Liver (tissue), 8 donors: ENCODE measurements at regions not wholly inside any gene's neighbourhood (a gene's known extent, or its start where the extent isn't known, plus 50 kb on each side); places are given as distances from the start of the nearest gene placed in this dataset.

Experiments
- DNase-seq: peaks from one replicate; pipeline ENCODE4 v3.0.0-alpha.2; 2017; ENCODE audit warnings: low spot score
- H3K27ac ChIP-seq, 2 donors: one replicate each; pipeline ENCODE4 v1.7.0; 2013; ENCODE audit warnings: inconsistent platforms in 2 of 2, low read length in 2 of 2, control low read depth in 1 of 2, low read depth in 1 of 2, mild to moderate bottlenecking in 1 of 2
- H3K27me3 ChIP-seq, 4 donors: one replicate each; pipeline versions ENCODE4 v1.6.1 to v1.7.0; 2013; ENCODE audit warnings: low read length in 3 of 4, inconsistent platforms in 1 of 4, mild to moderate bottlenecking in 1 of 4, moderate library complexity in 1 of 4; ENCODE audit not compliant: control insufficient read depth in 4 of 4, insufficient read depth in 4 of 4
- H3K36me3 ChIP-seq, 4 donors: one replicate each; pipeline versions ENCODE4 v1.6.1 to v1.7.0; 2013; ENCODE audit warnings: low read length in 3 of 4, mild to moderate bottlenecking in 3 of 4, low read depth in 1 of 4, moderate library complexity in 1 of 4; ENCODE audit not compliant: control insufficient read depth in 4 of 4, insufficient read depth in 3 of 4
- H3K4me1 ChIP-seq, 4 donors: one replicate each; pipeline versions ENCODE4 v1.6.1 to v1.7.0; 2013; ENCODE audit warnings: low read length in 3 of 4, mild to moderate bottlenecking in 3 of 4, moderate library complexity in 1 of 4; ENCODE audit not compliant: control insufficient read depth in 4 of 4, insufficient read depth in 4 of 4
- H3K4me3 ChIP-seq, 3 donors: one replicate each; pipeline versions ENCODE4 v1.6.1 to v1.7.0; 2013; ENCODE audit warnings: low read length in 3 of 3, control low read depth in 1 of 3, low read depth in 1 of 3, mild to moderate bottlenecking in 1 of 3
- H3K9ac ChIP-seq, 2 donors: one replicate each; pipeline ENCODE4 v1.7.0; 2013; ENCODE audit warnings: low read length in 2 of 2, mild to moderate bottlenecking in 2 of 2, moderate library complexity in 2 of 2, control low read depth in 1 of 2, low read depth in 1 of 2
- H3K9me3 ChIP-seq, 4 donors: one replicate each; pipeline versions ENCODE4 v1.6.1 to v1.7.0; 2013; ENCODE audit warnings: low read length in 3 of 4; ENCODE audit not compliant: control insufficient read depth in 4 of 4
- ATF3 ChIP-seq: IDR thresholded peaks from 2 replicates; pipeline ENCODE4 v1.6.1; 2016; ENCODE audit warnings: antibody characterized with exemption
- CTCF ChIP-seq: fragments of 150-350 bp; IDR thresholded peaks from 2 replicates; pipeline ENCODE4 v1.5.1; 2017; ENCODE audit warnings: improper control_type of control experiment, low read depth, low read length; ENCODE audit not compliant: missing input control
- EGR1 ChIP-seq, 2 donors: IDR thresholded peaks; 2 replicates each; pipeline ENCODE4 v1.6.1; 2016 to 2018; ENCODE audit warnings: antibody characterized with exemption in 2 of 2, low read depth in 2 of 2
- FOXA1 ChIP-seq: IDR thresholded peaks from 2 replicates; pipeline ENCODE4 v1.6.1; 2016; ENCODE audit warnings: antibody characterized with exemption
- FOXA2 ChIP-seq: IDR thresholded peaks from 2 replicates; pipeline ENCODE4 v1.6.1; 2016; ENCODE audit warnings: antibody characterized with exemption
- GABPA ChIP-seq, 2 donors: IDR thresholded peaks in 1 of 2; conservative IDR thresholded peaks in 1 of 2; 2 replicates each; pipeline ENCODE4 v1.6.1; 2016; ENCODE audit warnings: antibody characterized with exemption in 2 of 2, mild to moderate bottlenecking in 1 of 2, moderate library complexity in 1 of 2
- HNF4A ChIP-seq, 2 donors: conservative IDR thresholded peaks; 2 replicates each; pipeline ENCODE4 v1.6.1; 2016; ENCODE audit warnings: antibody characterized with exemption in 2 of 2, mild to moderate bottlenecking in 2 of 2
- HNF4G ChIP-seq: IDR thresholded peaks from 2 replicates; pipeline ENCODE4 v1.6.1; 2016; ENCODE audit warnings: antibody characterized with exemption
- JUND ChIP-seq, 2 donors: IDR thresholded peaks; 2 replicates each; pipeline ENCODE4 v1.6.1; 2016; ENCODE audit warnings: antibody characterized with exemption in 2 of 2
- MAX ChIP-seq: IDR thresholded peaks from 2 replicates; pipeline ENCODE4 v1.6.1; 2016; ENCODE audit warnings: antibody characterized with exemption
- NR2F2 ChIP-seq: IDR thresholded peaks from 2 replicates; pipeline ENCODE4 v1.6.1; 2016; ENCODE audit warnings: antibody characterized with exemption
- RAD21 ChIP-seq, 2 donors: IDR thresholded peaks; 2 replicates each; pipeline ENCODE4 v1.6.1; 2016; ENCODE audit warnings: antibody characterized with exemption in 2 of 2, mild to moderate bottlenecking in 2 of 2
- REST ChIP-seq: IDR thresholded peaks from 2 replicates; pipeline ENCODE4 v1.6.1; 2016; ENCODE audit warnings: antibody characterized with exemption, mild to moderate bottlenecking
- RXRA ChIP-seq, 2 donors: IDR thresholded peaks; 2 replicates each; pipeline ENCODE4 v1.6.1; 2017 to 2018; ENCODE audit warnings: antibody characterized with exemption in 2 of 2, mild to moderate bottlenecking in 1 of 2
- SP1 ChIP-seq: IDR thresholded peaks from 2 replicates; pipeline ENCODE4 v1.6.1; 2018; ENCODE audit warnings: antibody characterized with exemption, mild to moderate bottlenecking
- TAF1 ChIP-seq: conservative IDR thresholded peaks from 2 replicates; pipeline ENCODE4 v1.6.1; 2016; ENCODE audit warnings: antibody characterized with exemption, mild to moderate bottlenecking
- YY1 ChIP-seq: IDR thresholded peaks from 2 replicates; pipeline ENCODE4 v1.6.1; 2016; ENCODE audit warnings: antibody characterized with exemption, mild to moderate bottlenecking
- ZBTB33 ChIP-seq: IDR thresholded peaks from 2 replicates; pipeline ENCODE4 v1.6.1; 2016; ENCODE audit warnings: antibody characterized with exemption
- WGBS: extraction: QIAGEN DNeasy Blood & Tissue Kit; methylation state at CpG from one replicate; pipeline ENCODE4 v1.1.7; 2013; 5-methylcytosine and 5-hydroxymethylcytosine counted together
- donor health status: healthy.
- donor health status: healthy.
- donor health status: healthy.
- donor health status: healthy.
- donor health status: healthy.

GRCh38 chr2:157168501-157168900, 89.0 kb upstream of the GALNT5 start:
- Histone ChIP-seq H3K27me3 (no peaks in the 10 kb centered on the region), H3K4me3 (no peak overlapping the region), H3K9ac (no peak overlapping the region), H3K4me1 (no peaks in the 10 kb centered on the region), H3K9me3 (peaks cover 0 to 8% (median 4%) of the 10 kb centered on the region in 4 donors), H3K36me3 (no peaks in the 10 kb centered on the region), H3K27ac (no peak overlapping the region)
- TF ChIP-seq NR2F2 (no peak), REST (no peak), GABPA (IDR thresholded peaks at IDR 0.05 in 1 of 2, conservative IDR thresholded peaks at IDR 0.05 in 1 of 2) (no peak), FOXA2 (no peak), ZBTB33 (no peak)
- WGBS: 78% methylated on average over 3 of the region's 3 CpGs
- no peak for DNase-seq

- 89% methylated on average over 3 of the region's 3 CpGs for WGBS
- no peaks in the 10 kb centered on the region for H3K36me3 ChIP-seq
- no peak overlapping the region for H3K4me3 ChIP-seq
- no peak overlapping the region for H3K27ac ChIP-seq
- H3K4me1 ChIP-seq: no peaks in the 10 kb centered on the region
- no peaks in the 10 kb centered on the region for H3K27me3 ChIP-seq
- peaks cover 0 to 4% (median 2%) of the 10 kb centered on the region in 4 donors for H3K9me3 ChIP-seq
- TF ChIP-seq FOXA2 (no peak), SP1 (no peak), HNF4A (conservative IDR thresholded peaks at IDR 0.05) (no peak), HNF4G (no peak), NR2F2 (no peak), REST (no peak), ZBTB33 (no peak), JUND (IDR thresholded peaks at IDR 0.05) (no peak), GABPA (IDR thresholded peaks at IDR 0.05 in 1 of 2, conservative IDR thresholded peaks at IDR 0.05 in 1 of 2) (no peak), FOXA1 (no peak), CTCF (no peak), EGR1 (IDR thresholded peaks at IDR 0.05; ENCODE audit: low read depth in 2 of 2) (no peak), YY1 (no peak), RAD21 (IDR thresholded peaks at IDR 0.05) (no peak), TAF1 (no peak), MAX (no peak), RXRA (IDR thresholded peaks at IDR 0.05) (no peak), ATF3 (no peak)
- DNase-seq: no peak
- no peak overlapping the region for H3K9ac ChIP-seq
Measured at GRCh38 chr2:157169889-157170288, 87.6 kb upstream of the GALNT5 start.
